ENCODE measurements at regions not wholly inside any gene's neighbourhood (a gene's known extent, or its start where the extent isn't known, plus 50 kb on each side); places are given as distances from the start of the nearest gene placed in this dataset.

DNA sequence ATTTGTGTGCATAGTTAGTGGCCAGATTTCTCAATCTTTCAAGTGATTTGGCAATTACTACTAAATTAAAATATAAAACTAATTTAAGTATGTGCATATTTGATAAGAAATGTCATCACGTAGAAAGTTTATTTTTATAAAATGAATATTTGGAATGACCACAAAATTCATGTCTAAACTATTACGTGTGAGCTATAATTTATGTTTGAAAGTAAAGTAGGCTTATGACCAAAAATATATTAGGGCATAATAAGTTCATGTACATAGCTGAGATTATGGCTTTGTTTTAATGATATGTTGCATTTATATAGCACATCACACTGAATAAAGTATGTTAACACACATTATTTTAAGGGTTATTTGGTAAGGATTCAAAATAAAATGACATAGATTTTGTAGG, 1532.6 kb downstream of the C4orf33 start:
- Histone ChIP-seq H3K9ac (ENCODE audit: low read depth in 1 of 2, low read length in 2 of 2) (no peak overlapping the region), H3K4me1 (ENCODE audit: control insufficient read depth in 4 of 4, insufficient read depth in 4 of 4, low read length in 3 of 4) (no peaks in the 10 kb centered on the region), H3K27ac (ENCODE audit: low read depth in 1 of 2, low read length in 2 of 2) (no peak overlapping the region), H3K36me3 (ENCODE audit: control insufficient read depth in 4 of 4, insufficient read depth in 3 of 4, low read depth in 1 of 4, low read length in 3 of 4) (no peaks in the 10 kb centered on the region), H3K9me3 (ENCODE audit: control insufficient read depth in 4 of 4, low read length in 3 of 4) (no peaks in the 10 kb centered on the region), H3K27me3 (ENCODE audit: control insufficient read depth in 4 of 4, insufficient read depth in 4 of 4, low read length in 3 of 4) (no peaks in the 10 kb centered on the region), H3K4me3 (ENCODE audit: low read depth in 1 of 3, low read length in 3 of 3) (no peak overlapping the region)
- no peak for DNase-seq (ENCODE audit: low spot score)
- 69% methylated on average over 2 of the region's 2 CpGs for WGBS
- no peak for TF ChIP-seq HNF4G (IDR thresholded peaks at IDR 0.05)
- TF ChIP-seq, protein P1, sequence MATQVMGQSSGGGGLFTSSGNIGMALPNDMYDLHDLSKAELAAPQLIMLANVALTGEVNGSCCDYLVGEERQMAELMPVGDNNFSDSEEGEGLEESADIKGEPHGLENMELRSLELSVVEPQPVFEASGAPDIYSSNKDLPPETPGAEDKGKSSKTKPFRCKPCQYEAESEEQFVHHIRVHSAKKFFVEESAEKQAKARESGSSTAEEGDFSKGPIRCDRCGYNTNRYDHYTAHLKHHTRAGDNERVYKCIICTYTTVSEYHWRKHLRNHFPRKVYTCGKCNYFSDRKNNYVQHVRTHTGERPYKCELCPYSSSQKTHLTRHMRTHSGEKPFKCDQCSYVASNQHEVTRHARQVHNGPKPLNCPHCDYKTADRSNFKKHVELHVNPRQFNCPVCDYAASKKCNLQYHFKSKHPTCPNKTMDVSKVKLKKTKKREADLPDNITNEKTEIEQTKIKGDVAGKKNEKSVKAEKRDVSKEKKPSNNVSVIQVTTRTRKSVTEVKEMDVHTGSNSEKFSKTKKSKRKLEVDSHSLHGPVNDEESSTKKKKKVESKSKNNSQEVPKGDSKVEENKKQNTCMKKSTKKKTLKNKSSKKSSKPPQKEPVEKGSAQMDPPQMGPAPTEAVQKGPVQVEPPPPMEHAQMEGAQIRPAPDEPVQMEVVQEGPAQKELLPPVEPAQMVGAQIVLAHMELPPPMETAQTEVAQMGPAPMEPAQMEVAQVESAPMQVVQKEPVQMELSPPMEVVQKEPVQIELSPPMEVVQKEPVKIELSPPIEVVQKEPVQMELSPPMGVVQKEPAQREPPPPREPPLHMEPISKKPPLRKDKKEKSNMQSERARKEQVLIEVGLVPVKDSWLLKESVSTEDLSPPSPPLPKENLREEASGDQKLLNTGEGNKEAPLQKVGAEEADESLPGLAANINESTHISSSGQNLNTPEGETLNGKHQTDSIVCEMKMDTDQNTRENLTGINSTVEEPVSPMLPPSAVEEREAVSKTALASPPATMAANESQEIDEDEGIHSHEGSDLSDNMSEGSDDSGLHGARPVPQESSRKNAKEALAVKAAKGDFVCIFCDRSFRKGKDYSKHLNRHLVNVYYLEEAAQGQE (IDR thresholded peaks at IDR 0.05) = no peak
- TF ChIP-seq, protein P2, sequence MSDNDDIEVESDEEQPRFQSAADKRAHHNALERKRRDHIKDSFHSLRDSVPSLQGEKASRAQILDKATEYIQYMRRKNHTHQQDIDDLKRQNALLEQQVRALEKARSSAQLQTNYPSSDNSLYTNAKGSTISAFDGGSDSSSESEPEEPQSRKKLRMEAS (IDR thresholded peaks at IDR 0.05) = no peak
- TF ChIP-seq JUND (IDR thresholded peaks at IDR 0.05) = no peak

DNA sequence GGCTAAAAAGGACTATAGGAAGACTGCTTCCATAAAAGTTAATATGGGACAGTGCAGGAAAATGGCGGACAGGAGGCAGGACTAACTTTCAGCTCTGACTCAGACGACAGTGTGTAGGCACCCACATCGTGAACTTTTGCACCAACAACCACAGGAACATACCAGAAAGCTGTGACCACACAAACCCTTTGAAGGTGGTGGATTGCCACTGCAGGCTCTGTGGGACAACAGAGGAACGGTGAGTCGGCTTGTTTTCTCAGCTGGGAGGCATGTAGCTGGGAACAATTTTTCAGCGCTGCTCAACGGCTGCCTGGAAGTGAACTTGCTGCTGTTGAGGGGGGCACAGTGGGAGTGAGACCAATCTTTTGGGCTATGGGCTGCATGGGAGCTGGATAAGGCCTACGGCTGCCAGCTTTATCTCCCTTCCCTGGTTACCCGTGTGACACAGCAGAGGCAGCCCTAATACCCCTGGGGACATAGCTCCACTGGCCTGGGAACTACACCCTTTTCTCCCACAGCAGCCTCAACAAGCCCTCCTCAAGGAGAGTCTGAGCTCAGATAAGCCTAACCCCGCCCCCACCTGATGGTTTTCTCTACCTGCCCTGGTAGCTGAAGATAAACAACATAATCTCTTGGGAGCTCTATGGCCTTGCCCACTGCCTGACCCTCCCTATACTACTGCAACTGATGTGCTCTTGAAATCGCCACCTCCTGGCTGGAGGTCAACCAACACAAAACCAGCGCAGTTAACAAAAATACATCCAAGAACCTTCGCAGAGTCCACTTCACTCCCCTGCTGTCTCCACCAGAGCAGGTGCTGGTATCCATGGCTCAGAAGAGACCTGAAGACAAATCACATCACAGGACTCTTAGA, 1537.0 kb downstream of the C4orf33 start:
- 87% methylated on average over 13 of the region's 13 CpGs for WGBS
- Histone ChIP-seq H3K9ac (ENCODE audit: low read depth in 1 of 2, low read length in 2 of 2) (no peak overlapping the region), H3K27ac (ENCODE audit: low read depth in 1 of 2, low read length in 2 of 2) (no peak overlapping the region), H3K36me3 (ENCODE audit: control insufficient read depth in 4 of 4, insufficient read depth in 3 of 4, low read depth in 1 of 4, low read length in 3 of 4) (no peaks in the 10 kb centered on the region), H3K4me3 (ENCODE audit: low read depth in 1 of 3, low read length in 3 of 3) (no peak overlapping the region), H3K4me1 (ENCODE audit: control insufficient read depth in 4 of 4, insufficient read depth in 4 of 4, low read length in 3 of 4) (no peaks in the 10 kb centered on the region), H3K27me3 (ENCODE audit: control insufficient read depth in 4 of 4, insufficient read depth in 4 of 4, low read length in 3 of 4) (no peaks in the 10 kb centered on the region), H3K9me3 (ENCODE audit: control insufficient read depth in 4 of 4, low read length in 3 of 4) (no peaks in the 10 kb centered on the region)
- no peak for DNase-seq (ENCODE audit: low spot score)
- TF ChIP-seq EGR1 (IDR thresholded peaks at IDR 0.05; ENCODE audit: low read depth in 2 of 2) (no peak), GABPA (IDR thresholded peaks at IDR 0.05 in 1 of 2, conservative IDR thresholded peaks at IDR 0.05 in 1 of 2) (no peak), FOXA1 (IDR thresholded peaks at IDR 0.05) (no peak), SP1 (IDR thresholded peaks at IDR 0.05) (no peak)
- TF ChIP-seq, protein P3, sequence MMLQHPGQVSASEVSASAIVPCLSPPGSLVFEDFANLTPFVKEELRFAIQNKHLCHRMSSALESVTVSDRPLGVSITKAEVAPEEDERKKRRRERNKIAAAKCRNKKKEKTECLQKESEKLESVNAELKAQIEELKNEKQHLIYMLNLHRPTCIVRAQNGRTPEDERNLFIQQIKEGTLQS (IDR thresholded peaks at IDR 0.05) = no peak

DNA sequence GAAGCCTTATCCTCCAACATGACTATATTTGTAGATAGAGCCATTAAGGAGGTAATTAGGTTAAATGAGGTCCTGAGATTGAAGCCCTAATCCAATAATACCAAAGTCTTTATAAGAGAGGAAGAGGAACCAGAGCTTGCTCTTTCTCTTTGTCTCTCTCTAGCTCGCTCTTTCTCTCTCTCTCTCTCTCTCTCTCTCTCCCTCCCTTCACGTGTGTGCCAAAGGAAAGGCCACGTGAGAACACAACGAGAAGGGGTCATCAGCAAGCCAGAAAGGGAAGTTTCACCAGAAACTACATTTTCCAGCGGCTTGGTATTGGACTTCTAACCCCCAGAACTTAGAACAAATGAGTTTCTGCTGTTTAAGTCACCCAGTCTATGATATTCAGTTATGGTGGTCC, 1540.5 kb downstream of the C4orf33 start:
- H3K27ac ChIP-seq (ENCODE audit: low read depth in 1 of 2, low read length in 2 of 2) = no peak overlapping the region
- DNase-seq (ENCODE audit: low spot score) = no peak
- H3K9ac ChIP-seq (ENCODE audit: low read depth in 1 of 2, low read length in 2 of 2) = no peak overlapping the region
- no peaks in the 10 kb centered on the region for H3K9me3 ChIP-seq (ENCODE audit: control insufficient read depth in 4 of 4, low read length in 3 of 4)
- no peak overlapping the region for H3K4me3 ChIP-seq (ENCODE audit: low read depth in 1 of 3, low read length in 3 of 3)
- no peaks in the 10 kb centered on the region for H3K36me3 ChIP-seq (ENCODE audit: control insufficient read depth in 4 of 4, insufficient read depth in 3 of 4, low read depth in 1 of 4, low read length in 3 of 4)
- H3K4me1 ChIP-seq (ENCODE audit: control insufficient read depth in 4 of 4, insufficient read depth in 4 of 4, low read length in 3 of 4) = no peaks in the 10 kb centered on the region
- H3K27me3 ChIP-seq (ENCODE audit: control insufficient read depth in 4 of 4, insufficient read depth in 4 of 4, low read length in 3 of 4) = no peaks in the 10 kb centered on the region
- TF ChIP-seq NR2F2 (IDR thresholded peaks at IDR 0.05) (no peak), SP1 (IDR thresholded peaks at IDR 0.05) (no peak)
- TF ChIP-seq, protein P3 (IDR thresholded peaks at IDR 0.05) = no peak
- 43% methylated on average over 5 of the region's 5 CpGs for WGBS
